ENCODE measurements at regions not wholly inside any gene's neighbourhood (a gene's known extent, or its start where the extent isn't known, plus 50 kb on each side); places are given as distances from the start of the nearest gene placed in this dataset.
"Not testable (repeated sequence)": the region's sequence is repeated elsewhere in the genome, so short reads cannot be mapped to it uniquely, and the experiment has no call there.

DNA sequence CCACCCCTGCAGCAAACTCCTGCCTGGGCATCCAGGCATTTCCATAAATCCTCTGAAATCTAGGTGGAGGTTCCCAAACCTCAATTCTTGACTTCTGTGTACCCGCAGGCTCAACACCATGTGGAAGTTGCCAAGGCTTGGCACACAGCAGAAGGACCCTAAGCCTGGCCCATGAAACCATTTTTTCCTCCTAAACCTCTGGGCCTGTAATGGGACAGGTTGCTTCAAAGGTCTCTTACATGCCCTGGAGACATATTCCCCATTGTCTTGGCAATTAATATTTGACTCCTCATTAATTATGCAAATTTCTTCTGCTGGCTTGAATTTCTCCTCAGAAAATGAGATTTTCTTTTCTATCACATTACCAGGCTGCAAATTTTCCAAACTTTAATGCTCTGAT lies 339.5 kb upstream of the SORCS1 start:
- WGBS, result 96% methylated on average over 1 of the region's 1 CpG
- H3K36me3 ChIP-seq (ENCODE audit: insufficient read depth); H3K4me1 ChIP-seq (ENCODE audit: insufficient read depth); DNase-seq (ENCODE audit: extremely low spot score); H3K27ac ChIP-seq (ENCODE audit: low read depth); H3K4me3 ChIP-seq (ENCODE audit: low read depth, low read length): not testable (repeated sequence)

DNA sequence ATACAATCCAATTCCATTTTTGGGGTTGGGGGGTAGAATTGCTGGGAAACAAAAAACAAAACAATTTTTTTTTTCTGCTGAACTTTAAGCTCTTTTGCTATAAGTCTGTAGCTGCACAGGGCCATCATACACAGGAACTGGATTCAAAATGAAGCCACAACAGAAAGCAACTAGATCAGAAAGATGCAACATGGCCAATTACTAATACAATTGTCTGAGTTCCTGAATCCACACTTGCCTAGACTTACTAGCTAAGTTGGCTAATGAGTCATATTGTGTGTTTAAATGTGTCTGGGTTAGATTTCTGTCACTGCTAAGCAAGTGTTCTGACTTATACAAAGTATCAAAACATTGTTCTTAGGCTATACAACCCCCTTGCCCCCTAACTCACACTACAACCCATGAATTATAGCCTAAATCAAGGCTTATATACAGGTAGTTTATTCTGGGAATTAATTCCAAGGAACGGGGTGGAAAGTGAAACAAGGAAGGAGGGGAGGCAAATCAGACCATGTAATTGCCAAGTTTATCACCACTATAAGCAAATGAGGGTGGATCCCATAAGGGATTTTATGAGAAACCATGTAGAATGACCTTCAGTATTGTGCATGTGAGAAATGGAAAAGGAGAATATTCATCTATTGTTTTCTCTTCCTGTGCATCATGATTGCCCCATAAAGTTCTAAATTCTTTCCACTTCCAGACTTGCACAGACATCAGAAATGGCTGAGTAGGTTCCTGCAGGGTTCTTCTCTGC lies 337.9 kb upstream of the SORCS1 start:
- Histone ChIP-seq H3K36me3 (ENCODE audit: insufficient read depth) (no peaks in the 10 kb centered on the region), H3K27ac (ENCODE audit: low read depth) (no peak overlapping the region), H3K4me3 (ENCODE audit: low read depth, low read length) (no peak overlapping the region), H3K4me1 (ENCODE audit: insufficient read depth) (no peaks in the 10 kb centered on the region)
- 77% methylated on average over 1 of the region's 1 CpG for WGBS
- DNase-seq (ENCODE audit: extremely low spot score), result no peak

DNA sequence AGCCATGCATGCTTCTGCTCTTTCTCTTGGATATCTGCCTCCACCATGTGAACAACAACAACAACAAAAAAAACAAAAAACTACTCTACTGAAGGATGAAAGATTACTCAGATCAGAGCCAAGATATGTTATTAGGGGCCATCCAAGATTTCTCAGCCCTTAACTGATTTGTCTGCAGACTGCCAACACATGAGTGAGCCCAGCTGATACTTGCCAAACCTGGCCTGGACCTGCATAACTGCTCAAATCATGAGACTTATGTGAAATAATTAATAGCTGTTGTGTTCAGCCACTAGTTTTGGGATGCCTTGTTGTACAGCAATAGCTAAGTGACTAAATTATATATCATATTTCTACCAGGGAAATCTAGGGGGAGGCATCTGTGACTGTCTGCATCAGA lies 334.5 kb upstream of the SORCS1 start:
- no peak for DNase-seq (ENCODE audit: extremely low spot score)
- Histone ChIP-seq H3K4me1 (ENCODE audit: insufficient read depth) (no peaks in the 10 kb centered on the region), H3K4me3 (ENCODE audit: low read depth, low read length) (no peak overlapping the region), H3K36me3 (ENCODE audit: insufficient read depth) (no peaks in the 10 kb centered on the region), H3K27ac (ENCODE audit: low read depth) (no peak overlapping the region)

DNA sequence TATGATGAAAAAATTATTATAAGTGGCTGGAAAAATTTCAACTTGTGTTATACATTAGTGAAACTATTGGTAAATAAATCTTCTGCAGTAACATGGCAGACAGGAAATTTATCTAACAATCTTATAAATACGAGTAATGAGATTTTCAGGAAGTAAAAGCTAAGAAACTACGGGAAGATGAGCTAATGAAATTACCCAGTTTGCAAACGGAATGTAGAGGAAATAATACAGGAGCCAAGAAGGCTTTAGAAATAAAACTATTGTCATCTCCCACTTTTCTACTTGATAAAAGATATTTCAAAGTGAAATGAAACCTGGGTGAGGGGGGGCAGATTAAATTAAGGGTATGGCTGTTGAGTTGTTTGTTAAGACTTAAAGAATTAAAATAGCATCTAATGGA lies 332.5 kb upstream of the SORCS1 start:
- 61% methylated on average over 3 of the region's 3 CpGs for WGBS

GRCh38 chr10:107496594-107496993 lies 332.1 kb upstream of the SORCS1 start:
- no peak for DNase-seq (ENCODE audit: extremely low spot score)
- Histone ChIP-seq H3K27ac (ENCODE audit: low read depth) (no peak overlapping the region), H3K4me1 (ENCODE audit: insufficient read depth) (no peaks in the 10 kb centered on the region), H3K4me3 (ENCODE audit: low read depth, low read length) (no peak overlapping the region), H3K36me3 (ENCODE audit: insufficient read depth) (no peaks in the 10 kb centered on the region)
- WGBS, result 86% methylated on average over 2 of the region's 2 CpGs

More for the DNA sequence above, 332.5 kb upstream of the SORCS1 start:
- Histone ChIP-seq H3K27ac (ENCODE audit: low read depth) (no peak overlapping the region), H3K4me3 (ENCODE audit: low read depth, low read length) (no peak overlapping the region), H3K4me1 (ENCODE audit: insufficient read depth) (no peaks in the 10 kb centered on the region), H3K36me3 (ENCODE audit: insufficient read depth) (no peaks in the 10 kb centered on the region)
- DNase-seq (ENCODE audit: extremely low spot score), result no peak

DNA sequence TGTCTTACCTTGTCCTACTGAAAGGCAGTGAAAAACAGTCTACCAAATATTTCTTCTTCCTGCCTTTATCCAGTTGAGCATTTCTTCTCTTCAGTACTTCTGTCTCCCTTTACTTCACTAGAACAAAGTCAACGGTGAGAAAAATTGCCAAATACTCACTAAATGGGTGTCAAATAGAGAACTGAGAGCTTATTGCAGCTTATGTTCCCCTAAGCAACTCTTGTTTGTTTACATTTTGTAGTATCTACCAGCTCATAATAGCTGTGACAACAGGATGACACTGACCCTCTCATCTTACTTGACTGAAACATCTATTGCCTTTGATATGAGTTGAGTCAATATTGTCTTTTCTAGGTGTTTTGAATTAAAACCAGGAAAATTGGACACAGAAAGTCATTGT lies 327.9 kb upstream of the SORCS1 start:
- WGBS, result 71% methylated on average over 1 of the region's 1 CpG
- Histone ChIP-seq H3K36me3 (ENCODE audit: insufficient read depth) (no peaks in the 10 kb centered on the region), H3K4me3 (ENCODE audit: low read depth, low read length) (no peak overlapping the region), H3K4me1 (ENCODE audit: insufficient read depth) (no peaks in the 10 kb centered on the region), H3K27ac (ENCODE audit: low read depth) (no peak overlapping the region)
- DNase-seq (ENCODE audit: extremely low spot score), result no peak

DNA sequence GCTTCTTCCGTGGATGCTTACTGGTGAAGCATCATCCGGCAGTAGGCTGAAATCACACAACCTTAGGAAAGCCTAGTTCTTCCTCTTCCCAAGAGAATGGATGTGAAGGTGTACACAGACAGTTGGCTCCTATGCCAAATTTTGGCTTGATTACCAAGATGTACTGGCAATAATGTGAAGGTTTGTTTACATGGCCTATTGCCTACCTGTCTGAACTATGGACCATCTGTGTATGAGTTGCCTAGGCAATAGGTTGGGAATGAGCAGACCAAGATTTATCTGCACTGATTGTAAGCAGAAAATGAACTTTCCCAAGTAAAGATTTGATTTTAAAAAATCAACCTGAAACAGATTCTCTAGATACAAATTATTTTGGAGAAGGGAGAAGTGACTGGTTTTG lies 325.9 kb upstream of the SORCS1 start:
- no peak for DNase-seq (ENCODE audit: extremely low spot score)
- no peak overlapping the region for H3K27ac ChIP-seq (ENCODE audit: low read depth)
- H3K36me3 ChIP-seq (ENCODE audit: insufficient read depth), result no peaks in the 10 kb centered on the region
- no peak overlapping the region for H3K4me3 ChIP-seq (ENCODE audit: low read depth, low read length)
- H3K4me1 ChIP-seq (ENCODE audit: insufficient read depth), result no peaks in the 10 kb centered on the region
- WGBS, result 95% methylated on average over 2 of the region's 2 CpGs

DNA sequence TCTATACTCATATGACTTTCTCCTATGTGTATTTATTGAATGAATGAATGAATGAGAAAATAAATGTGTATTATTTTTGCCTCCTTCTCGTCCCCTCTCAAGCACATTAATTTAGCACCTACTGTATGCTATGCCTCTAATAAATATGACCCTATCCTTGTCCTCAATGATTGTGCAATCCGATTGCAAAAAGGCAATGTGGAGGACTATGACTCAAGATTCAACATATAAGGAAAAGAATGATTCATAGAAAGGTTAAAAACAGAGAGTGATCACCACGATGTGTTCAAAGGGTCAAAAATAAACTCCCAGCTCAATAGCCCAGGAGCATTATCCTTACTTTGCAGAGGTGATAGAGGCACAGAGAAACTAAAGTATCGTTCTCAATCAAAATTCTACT lies 322.8 kb upstream of the SORCS1 start:
- 74% methylated on average over 4 of the region's 4 CpGs for WGBS
- Histone ChIP-seq H3K4me1 (ENCODE audit: insufficient read depth) (no peaks in the 10 kb centered on the region), H3K27ac (ENCODE audit: low read depth) (no peak overlapping the region), H3K4me3 (ENCODE audit: low read depth, low read length) (no peak overlapping the region), H3K36me3 (ENCODE audit: insufficient read depth) (no peaks in the 10 kb centered on the region)
- DNase-seq (ENCODE audit: extremely low spot score), result no peak

- Histone ChIP-seq H3K4me1 (ENCODE audit: insufficient read depth) (no peaks in the 10 kb centered on the region), H3K27ac (ENCODE audit: low read depth) (no peak overlapping the region), H3K36me3 (ENCODE audit: insufficient read depth) (no peaks in the 10 kb centered on the region), H3K4me3 (ENCODE audit: low read depth, low read length) (no peak overlapping the region)
- 60% methylated on average over 2 of the region's 2 CpGs for WGBS
- no peak for DNase-seq (ENCODE audit: extremely low spot score)
Observed at GRCh38 chr10:107485019-107485418, 320.5 kb upstream of the SORCS1 start.

- Histone ChIP-seq H3K4me3 (ENCODE audit: low read depth, low read length) (no peak overlapping the region), H3K27ac (ENCODE audit: low read depth) (no peak overlapping the region), H3K4me1 (ENCODE audit: insufficient read depth) (no peaks in the 10 kb centered on the region), H3K36me3 (ENCODE audit: insufficient read depth) (no peaks in the 10 kb centered on the region)
- no peak for DNase-seq (ENCODE audit: extremely low spot score)
- WGBS, result 89% methylated on average over 7 of the region's 7 CpGs
Observed at GRCh38 chr10:107481881-107482280, 317.4 kb upstream of the SORCS1 start.

DNA sequence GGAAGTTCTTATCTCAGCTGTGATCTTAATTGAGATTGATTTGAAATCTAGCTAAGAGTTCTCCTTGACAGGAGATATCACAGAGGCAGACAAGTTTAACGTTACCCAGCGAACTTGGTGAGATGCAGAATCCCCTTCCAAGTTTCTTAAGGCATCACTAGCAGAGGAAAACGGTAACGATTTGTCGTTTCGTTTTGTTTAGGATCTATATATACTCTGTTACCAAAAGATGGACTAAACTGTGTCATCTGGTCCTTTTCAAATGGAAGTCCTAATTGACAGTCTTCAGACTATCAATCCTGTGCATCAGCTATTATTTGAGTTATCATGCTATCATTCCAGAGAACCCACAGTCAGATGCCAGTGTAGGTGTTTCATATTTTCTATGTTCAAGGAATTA lies 316.7 kb upstream of the SORCS1 start:
- WGBS, result 65% methylated on average over 6 of the region's 6 CpGs
- Histone ChIP-seq H3K27ac (ENCODE audit: low read depth) (no peak overlapping the region), H3K36me3 (ENCODE audit: insufficient read depth) (no peaks in the 10 kb centered on the region)

DNA sequence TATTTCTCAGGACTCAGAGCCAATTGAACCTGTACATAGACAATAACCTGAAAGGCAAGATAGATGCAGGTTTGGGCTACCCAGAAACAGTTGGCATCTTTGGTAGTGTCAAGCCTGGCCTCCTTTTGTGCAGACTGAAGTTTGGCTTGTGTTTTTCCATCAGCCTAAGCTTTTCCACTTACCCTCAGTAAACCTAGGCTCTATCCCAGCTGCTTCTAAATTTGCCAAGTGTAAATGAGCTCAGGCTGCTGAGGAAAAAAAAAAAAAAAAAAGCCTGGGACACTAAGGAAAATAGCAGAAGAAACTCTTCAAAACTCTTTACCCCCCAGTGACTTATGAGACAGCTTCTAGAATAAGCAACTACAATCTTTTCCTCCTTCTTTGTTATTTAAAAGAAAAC lies 316.3 kb upstream of the SORCS1 start:
- no peak overlapping the region for H3K27ac ChIP-seq (ENCODE audit: low read depth)
- H3K36me3 ChIP-seq (ENCODE audit: insufficient read depth), result no peaks in the 10 kb centered on the region
- DNase-seq (ENCODE audit: extremely low spot score), result no peak
- no peaks in the 10 kb centered on the region for H3K4me1 ChIP-seq (ENCODE audit: insufficient read depth)
- H3K4me3 ChIP-seq (ENCODE audit: low read depth, low read length), result no peak overlapping the region

More for the DNA sequence above, 316.7 kb upstream of the SORCS1 start:
- no peak for DNase-seq (ENCODE audit: extremely low spot score)
- Histone ChIP-seq H3K4me1 (ENCODE audit: insufficient read depth) (no peaks in the 10 kb centered on the region), H3K4me3 (ENCODE audit: low read depth, low read length) (no peak overlapping the region)

DNA sequence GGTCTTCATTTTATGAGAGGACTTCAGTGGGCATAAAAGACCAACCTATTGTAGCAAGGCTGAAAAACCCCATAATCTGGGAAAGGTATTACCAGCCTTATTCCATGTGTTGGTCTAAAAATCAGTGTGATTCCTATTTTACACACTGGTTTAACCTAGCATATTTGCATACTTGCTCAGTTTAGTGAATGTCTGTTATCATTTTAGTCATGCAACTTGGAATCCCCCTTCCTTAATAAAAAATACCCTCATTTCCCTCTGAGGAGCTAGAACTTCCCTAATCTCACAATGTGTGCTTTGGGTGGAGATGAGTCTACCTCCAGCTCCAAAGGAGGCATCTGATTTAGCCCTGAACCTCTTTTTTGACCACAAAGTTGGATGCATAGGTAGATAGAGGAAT lies 312.8 kb upstream of the SORCS1 start:
- Histone ChIP-seq H3K4me1 (ENCODE audit: insufficient read depth) (no peaks in the 10 kb centered on the region), H3K4me3 (ENCODE audit: low read depth, low read length) (no peak overlapping the region), H3K27ac (ENCODE audit: low read depth) (no peak overlapping the region), H3K36me3 (ENCODE audit: insufficient read depth) (no peaks in the 10 kb centered on the region)
- DNase-seq (ENCODE audit: extremely low spot score), result no peak

- WGBS, result 69% methylated on average over 2 of the region's 2 CpGs
- no peak overlapping the region for H3K4me3 ChIP-seq (ENCODE audit: low read depth, low read length)
- DNase-seq (ENCODE audit: extremely low spot score), result no peak
- H3K27ac ChIP-seq (ENCODE audit: low read depth), result no peak overlapping the region
- no peaks in the 10 kb centered on the region for H3K4me1 ChIP-seq (ENCODE audit: insufficient read depth)
- no peaks in the 10 kb centered on the region for H3K36me3 ChIP-seq (ENCODE audit: insufficient read depth)
Observed at GRCh38 chr10:107476408-107476807, 311.9 kb upstream of the SORCS1 start.

DNA sequence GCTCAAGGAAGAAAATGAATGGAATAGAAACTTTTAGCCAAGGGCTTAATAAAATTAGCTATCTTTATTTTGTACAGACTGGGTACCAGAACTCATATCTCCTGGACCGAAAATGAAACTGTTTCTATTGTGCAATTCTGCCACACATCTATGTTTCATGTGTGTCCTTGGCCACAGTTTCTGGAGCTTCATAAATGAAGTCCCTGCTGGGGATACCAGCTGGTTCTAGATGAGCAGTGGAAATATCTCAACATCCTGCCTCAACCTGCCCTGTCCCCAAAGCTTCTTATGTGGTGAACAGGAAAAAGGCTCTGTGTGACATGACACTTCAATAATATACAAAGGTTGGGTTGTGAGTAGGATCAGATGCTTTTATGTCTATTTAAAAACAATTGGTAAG lies 310.1 kb upstream of the SORCS1 start:
- DNase-seq (ENCODE audit: extremely low spot score), result no peak
- Histone ChIP-seq H3K36me3 (ENCODE audit: insufficient read depth) (no peaks in the 10 kb centered on the region), H3K27ac (ENCODE audit: low read depth) (no peak overlapping the region), H3K4me1 (ENCODE audit: insufficient read depth) (no peaks in the 10 kb centered on the region), H3K4me3 (ENCODE audit: low read depth, low read length) (no peak overlapping the region)
- 92% methylated on average over 1 of the region's 1 CpG for WGBS

All from urinary bladder (tissue), 3 donors.